Activated B cell treated with CpG ODN at 0.5 μM for 24 hours (primary cell): ENCODE measurements at regions not wholly inside any gene's neighbourhood (a gene's known extent, or its start where the extent isn't known, plus 50 kb on each side); places are given as distances from the start of the nearest gene placed in this dataset.

Experiments
- ATAC-seq: fragments of 200-7000 bp; cut with Tn5 transposase; one replicate; pipeline ENCODE4 v1.10.0; 2021; ENCODE audit warnings: low read depth, mild to moderate bottlenecking, moderate library complexity
- CTCF ChIA-PET: fragments of 350-600 bp; sonication (Branson Sonifier 250); formaldehyde crosslinking; loops from one replicate; lab custom pipeline; 2021; ENCODE audit warnings: antibody characterized with exemption; lab: Charles Lee
- POLR2A ChIA-PET: fragments of 350-600 bp; sonication (Branson Sonifier 250); formaldehyde crosslinking; loops from one replicate; lab custom pipeline; 2021; ENCODE audit warnings: antibody characterized with exemption; lab: Charles Lee
- DNase-seq: peaks from one replicate; pipeline ENCODE4 v3.0.0; 2022
- H3K27ac Mint-ChIP-seq: one replicate; pipeline ENCODE4 v1.8.0; 2020; ENCODE audit warnings: mixed read lengths
- H3K27me3 Mint-ChIP-seq: one replicate; pipeline ENCODE4 v1.8.0; 2021; ENCODE audit warnings: mixed read lengths
- H3K36me3 Mint-ChIP-seq: one replicate; pipeline ENCODE4 v1.8.0; 2021; ENCODE audit warnings: low read depth, mixed read lengths
- H3K4me1 Mint-ChIP-seq: one replicate; pipeline ENCODE4 v1.8.0; 2021; ENCODE audit warnings: mixed read lengths
- H3K4me3 Mint-ChIP-seq: one replicate; pipeline ENCODE4 v1.8.0; 2020; ENCODE audit warnings: mild to moderate bottlenecking, mixed read lengths
- H3K9me3 Mint-ChIP-seq: one replicate; pipeline ENCODE4 v1.8.0; 2020; ENCODE audit warnings: mixed read lengths
- CTCF ChIP-seq: fragments of 200-600 bp; IDR thresholded peaks from one replicate; pipeline ENCODE4 v1.8.0; 2022; ENCODE audit warnings: antibody characterized with exemption, mild to moderate bottlenecking
- intact Hi-C: fragments of 100-400 bp; cut with micrococcal nuclease; formaldehyde crosslinking; loops from one replicate; pipeline ENCODE4 v1.15.1; 2024

DNA sequence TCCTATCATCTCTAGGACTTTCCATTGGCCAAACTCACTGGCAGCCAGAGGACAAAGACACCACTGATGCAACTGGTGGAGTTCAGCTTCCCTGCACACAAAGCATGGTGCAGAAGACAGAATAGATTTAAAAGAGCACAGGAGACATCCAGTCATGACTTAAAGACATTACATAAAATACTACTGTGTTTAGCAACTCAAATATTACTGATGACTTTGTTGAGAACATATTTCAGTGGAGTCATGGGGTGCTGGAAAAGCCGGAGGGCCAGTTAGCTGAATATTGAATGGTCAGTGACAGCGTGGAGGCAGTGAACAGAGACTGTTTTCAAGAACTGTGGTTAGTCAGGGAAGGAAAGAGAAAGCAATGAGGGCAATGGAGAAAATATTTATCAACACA, 296.3 kb upstream of the NRP1 start:
- Mint-ChIP-seq H3K9me3 (no peaks in the 10 kb centered on the region), H3K4me3 (no peak overlapping the region), H3K36me3 (no peaks in the 10 kb centered on the region), H3K27ac (no peak overlapping the region), H3K4me1 (no peaks in the 10 kb centered on the region), H3K27me3 (no peaks in the 10 kb centered on the region)
- CTCF ChIA-PET, result no interaction called here
- TF ChIP-seq CTCF, result no peak
- ATAC-seq (no peak), DNase-seq (no peak)
- intact Hi-C loops, result no loop called here
- POLR2A ChIA-PET, result no interaction called here

- DNase-seq, result no peak
- Mint-ChIP-seq H3K4me3 (no peak overlapping the region), H3K4me1 (no peaks in the 10 kb centered on the region), H3K9me3 (no peaks in the 10 kb centered on the region), H3K36me3 (no peaks in the 10 kb centered on the region), H3K27me3 (no peaks in the 10 kb centered on the region), H3K27ac (no peak overlapping the region)
- no peak for ATAC-seq
- intact Hi-C loops, result no loop called here
- no peak for TF ChIP-seq CTCF
- ChIA-PET POLR2A (no interaction called here), CTCF (no interaction called here)
These were observed 293.1 kb upstream of the NRP1 start for GRCh38 chr10:33627611-33628010.

GRCh38 chr10:33626798-33627466, 292.5 kb upstream of the NRP1 start:
- POLR2A ChIA-PET, result no interaction called here
- no peak for TF ChIP-seq CTCF
- no peak for ATAC-seq
- H3K27ac Mint-ChIP-seq, result no peak overlapping the region
- no peaks in the 10 kb centered on the region for H3K36me3 Mint-ChIP-seq
- no peak for DNase-seq
- no peak overlapping the region for H3K4me3 Mint-ChIP-seq
- no peaks in the 10 kb centered on the region for H3K27me3 Mint-ChIP-seq
- intact Hi-C loops, result no loop called here
- H3K4me1 Mint-ChIP-seq, result no peaks in the 10 kb centered on the region
- no peaks in the 10 kb centered on the region for H3K9me3 Mint-ChIP-seq
- CTCF ChIA-PET, result no interaction called here

DNA sequence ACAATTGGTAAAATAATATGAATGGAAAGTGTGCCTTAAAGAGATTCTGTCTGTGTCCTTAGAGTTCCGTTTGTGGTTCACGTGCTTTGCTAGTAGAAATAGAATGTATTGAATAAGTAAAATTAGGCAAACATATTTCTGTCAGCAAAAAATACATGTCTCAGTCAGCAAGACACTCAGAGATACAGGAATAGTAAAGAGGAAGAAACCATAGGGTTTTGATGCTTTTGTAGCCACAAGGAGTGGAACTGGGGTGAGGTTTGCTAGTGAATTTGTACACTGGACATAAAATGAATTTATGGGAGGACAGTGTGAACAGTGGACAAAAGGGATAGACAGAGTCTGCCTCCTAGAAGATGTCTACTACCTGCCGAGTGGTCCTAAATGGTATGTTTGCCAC, 289.2 kb upstream of the NRP1 start:
- no peaks in the 10 kb centered on the region for H3K9me3 Mint-ChIP-seq
- H3K4me3 Mint-ChIP-seq, result no peak overlapping the region
- H3K36me3 Mint-ChIP-seq, result no peaks in the 10 kb centered on the region
- no peaks in the 10 kb centered on the region for H3K4me1 Mint-ChIP-seq
- intact Hi-C loops, result no loop called here
- no peak for ATAC-seq
- H3K27ac Mint-ChIP-seq, result no peak overlapping the region
- no peaks in the 10 kb centered on the region for H3K27me3 Mint-ChIP-seq
- DNase-seq, result no peak
- ChIA-PET POLR2A (no interaction called here), CTCF (no interaction called here)
- TF ChIP-seq CTCF, result no peak

GRCh38 chr10:33621101-33621500, 286.6 kb upstream of the NRP1 start:
- H3K9me3 Mint-ChIP-seq, result no peaks in the 10 kb centered on the region
- H3K27ac Mint-ChIP-seq, result no peak overlapping the region
- H3K4me3 Mint-ChIP-seq, result no peak overlapping the region
- H3K4me1 Mint-ChIP-seq, result no peaks in the 10 kb centered on the region
- H3K36me3 Mint-ChIP-seq, result no peaks in the 10 kb centered on the region
- ChIA-PET CTCF (no interaction called here), POLR2A (no interaction called here)
- intact Hi-C loops, result no loop called here
- TF ChIP-seq CTCF, result no peak
- H3K27me3 Mint-ChIP-seq, result no peaks in the 10 kb centered on the region
- DNase-seq (no peak), ATAC-seq (no peak)
